Inflammatory macrophage treated with lipopolysaccharide for 1 hour (primary cell): ENCODE measurements at regions not wholly inside any gene's neighbourhood (a gene's known extent, or its start where the extent isn't known, plus 50 kb on each side); places are given as distances from the start of the nearest gene placed in this dataset.
"Not testable (repeated sequence)": the region's sequence is repeated elsewhere in the genome, so short reads cannot be mapped to it uniquely, and the experiment has no call there.

Experiments
- DNase-seq, 2 donors: peaks; one replicate each; pipeline ENCODE4 v3.0.0-alpha.2; 2020 to 2022

GRCh38 chr6:84348801-84349200, 121.4 kb upstream of the CEP162 start:
- DNase-seq = no peak

DNA sequence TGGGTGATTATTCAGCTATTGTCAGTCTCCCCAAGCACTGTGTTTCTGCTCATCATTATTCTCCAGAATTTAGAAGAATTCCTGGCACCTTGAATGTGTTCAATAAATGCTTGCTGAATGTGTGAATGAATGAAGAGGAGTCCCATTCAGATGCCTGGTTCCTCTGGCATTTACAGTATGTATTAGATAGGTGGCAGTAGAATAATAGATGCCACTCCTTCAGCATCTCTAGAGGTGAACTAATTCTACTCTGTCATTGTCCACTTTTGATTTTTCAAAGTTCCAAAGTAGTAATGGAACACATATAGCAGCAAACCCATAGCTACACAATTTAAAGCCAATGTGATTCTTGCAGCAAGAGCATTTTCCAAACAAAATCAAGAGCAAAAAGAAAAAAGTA, 118.9 kb upstream of the CEP162 start:
- no peak for DNase-seq

DNA sequence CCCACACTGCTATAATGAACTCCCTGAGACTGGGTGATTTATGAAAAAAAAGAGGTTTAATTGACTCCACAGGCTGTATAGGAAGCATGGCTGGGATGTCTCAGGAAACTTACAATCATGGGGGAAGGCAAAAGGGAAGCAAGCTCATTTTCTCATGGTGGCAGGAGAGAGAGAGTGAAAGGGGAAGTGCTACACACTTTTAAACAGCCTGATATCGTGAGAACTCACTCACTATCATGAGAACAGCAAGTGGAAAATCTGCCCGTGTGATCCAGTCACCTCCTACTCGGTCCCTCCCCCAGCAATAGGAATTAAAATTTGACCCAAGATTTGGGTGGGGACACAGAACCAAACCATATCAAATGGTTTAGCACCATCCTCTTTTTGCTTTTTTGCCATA, 116.6 kb upstream of the CEP162 start:
- DNase-seq = no peak

DNA sequence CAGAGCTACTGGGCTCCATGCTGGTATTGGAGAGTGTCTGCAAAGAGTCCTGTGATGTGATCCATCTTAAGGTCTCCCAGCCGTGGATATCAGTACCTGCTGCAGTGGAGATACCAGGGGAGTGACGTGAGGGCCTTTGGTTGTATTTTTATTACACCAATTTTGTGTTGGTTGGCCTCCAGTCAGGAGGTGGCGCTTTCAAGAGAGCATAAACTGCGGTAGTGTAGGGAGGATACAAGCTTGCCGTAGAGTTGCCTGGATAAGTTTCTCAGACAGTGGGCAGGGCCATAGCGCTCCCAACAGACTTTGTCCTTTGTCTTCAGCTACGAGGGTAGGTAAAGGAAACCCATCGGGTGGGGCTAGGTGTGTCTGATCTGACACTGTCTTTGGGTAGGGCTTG, 113.0 kb upstream of the CEP162 start:
- no peak for DNase-seq

DNA sequence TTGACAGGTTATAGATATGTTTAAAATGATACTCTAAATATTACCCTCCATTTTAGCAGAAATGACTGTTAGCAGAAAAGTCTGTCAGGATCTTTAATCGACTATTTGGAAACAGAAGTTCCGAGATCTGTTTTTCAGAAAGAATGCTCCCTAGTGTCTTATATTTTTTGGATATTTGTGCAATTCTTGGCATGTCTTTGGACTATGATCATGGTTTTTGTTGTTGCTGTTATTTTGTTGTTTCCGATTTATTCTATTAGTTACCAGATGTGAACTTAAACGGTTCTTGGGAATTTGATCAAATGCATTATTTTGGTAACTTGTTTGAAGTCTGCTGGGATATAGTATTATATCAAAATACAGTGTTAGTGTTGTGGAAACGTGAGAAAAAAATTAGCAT, 106.4 kb upstream of the CEP162 start:
- no peak for DNase-seq

DNA sequence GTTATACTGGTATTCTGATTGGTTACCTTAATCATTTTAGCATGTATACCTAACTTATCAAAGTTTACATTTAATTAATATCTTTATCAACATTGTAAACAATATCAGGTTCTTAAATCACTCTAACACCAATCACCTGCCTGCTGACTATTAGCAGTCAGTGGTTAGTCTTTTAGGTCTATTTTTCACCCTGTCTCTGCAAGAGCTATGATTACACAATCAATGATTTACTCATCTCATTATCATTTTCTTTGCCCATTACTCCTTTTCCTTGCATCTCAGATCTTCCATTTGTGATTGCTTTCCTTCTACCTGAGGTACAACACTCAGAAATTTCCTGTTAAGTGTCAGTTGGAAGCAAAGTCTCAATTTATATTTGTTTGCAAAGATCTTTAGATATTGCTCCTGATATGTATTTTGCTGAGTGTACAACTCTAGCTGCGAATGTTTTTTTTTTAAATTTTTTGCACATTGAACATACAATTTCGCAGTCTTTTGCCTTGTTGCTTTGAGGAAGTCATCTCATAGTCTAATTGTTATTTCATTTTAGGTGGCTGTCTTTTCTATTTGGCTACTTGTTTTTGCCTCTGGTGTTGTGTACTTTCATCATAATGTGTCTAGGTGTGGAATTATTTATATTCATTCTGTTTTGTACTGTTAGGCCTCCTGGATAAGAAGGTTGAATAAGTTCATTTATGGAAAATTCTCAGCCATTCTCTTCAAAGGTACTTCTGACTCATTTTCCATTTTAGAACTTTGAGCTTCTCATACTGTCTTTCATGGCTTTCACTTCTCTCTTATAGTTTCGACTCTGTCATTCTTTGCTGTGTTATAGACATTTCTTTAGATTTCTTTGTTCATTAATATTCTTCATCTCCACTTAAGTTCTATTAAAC, 104.9 kb upstream of the CEP162 start:
- no peak for DNase-seq

- no peak for DNase-seq
These were observed 102.9 kb upstream of the CEP162 start for GRCh38 chr6:84330325-84330724.

DNA sequence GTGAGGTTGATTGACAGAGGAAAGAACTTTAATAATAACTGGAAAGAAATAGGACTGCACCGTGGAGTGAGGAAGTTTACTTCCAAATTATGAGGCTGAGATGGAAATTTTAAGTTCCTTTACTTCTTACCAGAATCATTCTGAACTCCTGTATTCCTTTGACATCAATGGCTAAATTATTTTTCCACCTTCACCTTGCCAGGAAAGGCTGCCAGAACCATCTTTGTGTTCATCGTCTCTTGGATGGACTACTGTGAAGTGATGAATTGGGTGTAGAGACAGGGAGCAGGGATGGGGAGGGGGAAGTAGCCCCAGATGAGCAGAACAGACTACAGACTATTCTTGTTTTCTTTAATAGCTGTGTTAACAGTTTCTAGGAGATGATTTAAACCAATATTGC, 102.1 kb upstream of the CEP162 start:
- no peak for DNase-seq

GRCh38 chr6:84329077-84329476, 101.6 kb upstream of the CEP162 start:
- DNase-seq = no peak

GRCh38 chr6:84317463-84317862, 90.0 kb upstream of the CEP162 start:
- DNase-seq = no peak

DNA sequence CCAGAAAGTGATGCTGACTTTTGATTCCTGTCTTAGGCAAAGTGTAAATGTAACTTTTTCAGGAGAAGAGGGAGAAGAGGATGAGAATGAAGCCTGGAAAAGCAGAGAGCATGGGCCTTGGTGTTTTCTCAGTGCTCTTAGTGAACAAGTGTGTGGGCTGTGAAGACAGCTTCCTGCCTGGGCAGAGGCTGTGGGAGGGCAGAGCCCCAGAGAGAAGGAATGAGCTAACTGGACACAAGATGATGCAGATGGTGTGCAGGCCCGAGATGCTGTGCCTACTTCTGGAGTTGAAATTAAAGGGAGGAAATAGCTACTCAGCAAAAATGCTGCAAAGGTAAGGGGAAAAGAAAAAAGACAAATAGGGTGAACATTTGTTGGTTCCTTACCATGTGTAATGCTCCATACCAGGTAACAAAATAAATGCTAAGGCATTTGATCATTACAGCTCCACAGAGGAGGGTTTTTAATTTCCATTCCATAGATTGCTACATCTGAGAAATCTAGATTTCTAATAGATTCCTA, 87.0 kb upstream of the CEP162 start:
- no peak for DNase-seq

- no peak for DNase-seq
These were observed 81.9 kb upstream of the CEP162 start for GRCh38 chr6:84309336-84309735.

DNA sequence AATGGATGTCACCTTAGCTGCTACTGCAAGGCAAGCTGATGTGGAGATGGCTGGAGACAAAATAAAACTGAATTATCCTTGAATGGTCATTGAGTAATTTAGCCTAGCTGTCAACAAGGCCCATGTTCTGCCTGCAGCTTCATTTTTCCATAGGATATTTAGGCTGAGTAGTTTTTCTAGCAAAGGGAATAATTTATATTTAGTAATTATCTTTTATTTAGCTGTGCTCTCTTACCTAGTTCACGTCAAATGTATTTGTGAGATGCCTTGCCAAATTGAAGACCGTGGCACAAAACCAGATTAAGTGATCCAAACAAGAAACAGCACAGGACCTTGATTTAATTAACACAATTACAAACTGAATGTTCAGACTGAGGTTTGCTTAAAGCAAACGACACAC, 77.4 kb upstream of the CEP162 start:
- no peak for DNase-seq

DNA sequence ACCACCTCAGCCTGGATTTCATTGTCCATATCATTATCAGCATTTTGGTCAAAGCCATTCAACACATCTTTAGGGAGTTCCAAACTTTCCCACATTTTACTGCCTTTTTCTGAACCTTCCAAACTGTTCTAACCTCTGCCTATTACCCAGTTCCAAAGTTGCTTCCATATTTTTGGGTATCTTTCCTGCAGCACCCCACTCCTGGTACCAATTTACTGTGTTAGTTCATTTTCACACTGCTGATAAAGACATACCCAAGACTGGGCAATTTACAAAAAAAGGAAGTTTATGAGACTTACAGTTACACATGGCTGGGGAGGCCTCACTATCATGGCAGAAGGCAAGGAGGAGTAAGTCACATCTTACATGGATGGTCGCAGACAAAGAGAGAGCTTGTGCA, 63.6 kb upstream of the CEP162 start:
- DNase-seq = not testable (repeated sequence)

DNA sequence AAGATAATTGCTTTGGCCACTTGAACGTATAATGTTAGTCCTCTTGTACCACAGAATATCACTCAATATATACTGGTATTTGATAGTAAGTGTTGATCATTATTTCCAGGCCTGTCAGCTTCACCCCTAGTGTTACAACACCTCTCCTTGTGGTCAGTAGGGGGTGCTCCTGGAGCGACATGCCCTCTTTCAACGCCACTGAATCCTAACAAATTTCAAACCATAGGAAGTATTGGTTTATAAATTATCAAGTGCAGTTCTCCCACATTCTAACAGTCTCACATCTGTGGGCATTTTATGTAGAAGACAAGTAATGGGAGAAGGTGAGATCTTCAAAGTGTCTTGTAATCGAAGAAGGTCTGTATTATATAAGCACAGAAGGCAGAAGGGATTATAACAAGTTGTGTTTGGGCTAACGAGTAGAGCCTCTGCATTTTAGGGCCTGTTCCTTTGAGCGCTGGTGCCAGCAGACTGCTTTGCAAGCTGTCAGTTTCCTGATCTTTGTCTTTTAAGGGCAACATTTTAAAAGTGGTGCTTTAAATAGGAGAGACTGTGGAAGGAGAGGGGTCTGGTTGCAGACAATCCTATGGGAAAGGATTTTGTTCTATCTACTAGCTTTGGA, 57.1 kb upstream of the CEP162 start:
- DNase-seq = no peak

DNA sequence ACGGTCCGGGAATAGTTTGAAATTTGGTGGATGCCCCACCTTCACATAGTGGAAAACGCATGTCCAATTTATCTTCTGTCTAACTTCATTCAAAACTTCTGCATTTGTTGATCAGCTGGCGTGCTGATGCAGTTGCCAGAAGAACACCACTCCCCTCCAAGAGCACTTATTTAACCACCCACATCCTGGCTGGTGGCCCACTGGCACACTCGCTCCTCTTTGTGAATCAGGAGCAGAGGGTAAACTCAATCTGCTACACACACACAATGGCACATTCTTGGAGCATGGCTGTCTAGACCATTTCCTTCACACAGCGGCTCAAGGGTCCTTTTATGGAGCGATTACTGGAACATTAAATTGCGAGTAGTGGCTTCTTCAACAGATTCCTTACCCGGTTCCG, 55.1 kb upstream of the CEP162 start:
- DNase-seq = no peak

DNA sequence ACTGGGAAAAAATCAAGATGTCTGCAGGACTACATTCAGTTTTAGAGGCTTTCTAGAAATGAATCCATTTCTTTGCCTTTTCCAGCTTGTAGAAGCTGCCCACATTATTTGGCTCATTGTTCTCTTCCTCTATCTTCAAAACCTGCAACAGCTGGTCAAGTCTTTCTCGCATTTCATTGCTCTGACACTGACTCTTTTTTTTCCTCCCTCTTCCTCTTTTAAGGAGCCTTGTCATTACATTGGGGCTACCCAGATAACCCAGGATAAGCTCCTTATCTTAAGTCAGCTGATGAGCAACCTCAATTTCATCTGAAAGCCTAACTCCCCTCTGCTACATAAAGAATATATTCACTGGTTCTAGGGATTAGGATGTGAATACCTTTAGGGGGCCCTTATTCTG, 53.2 kb upstream of the CEP162 start:
- no peak for DNase-seq

- DNase-seq = no peak
These were observed 52.6 kb upstream of the CEP162 start for GRCh38 chr6:84280030-84280429.

GRCh38 chr6:84278321-84278998, 51.0 kb upstream of the CEP162 start:
- no peak for DNase-seq
